SK-N-MC (cell line): ENCODE measurements at regions not wholly inside any gene's neighbourhood (a gene's known extent, or its start where the extent isn't known, plus 50 kb on each side); places are given as distances from the start of the nearest gene placed in this dataset.

ENCODE experiments used
- DNase-seq: peaks from one replicate; pipeline ENCODE4 v3.0.0-alpha.2; 2011; ENCODE audit warnings: low read depth, low spot score
- H3K27ac ChIP-seq: fragments of 200-600 bp; sonication (generic); 2 replicates; pipeline ENCODE4 v1.5.1; 2016; ENCODE audit warnings: mixed run types
- H3K36me3 ChIP-seq: fragments of 200-600 bp; sonication (generic); 2 replicates; pipeline ENCODE4 v1.6.1; 2017; ENCODE audit warnings: antibody characterized with exemption, low read length, mixed read lengths; ENCODE audit not compliant: insufficient read depth
- H3K4me3 ChIP-seq: fragments of 200-600 bp; sonication (generic); 2 replicates; pipeline ENCODE4 v1.5.1; 2016
- H3K9ac ChIP-seq: fragments of 200-600 bp; sonication (generic); 2 replicates; pipeline ENCODE4 v1.8.0; 2017; ENCODE audit warnings: mixed run types, mixed read lengths; ENCODE audit not compliant: insufficient read length
- H3K9me3 ChIP-seq: fragments of 200-600 bp; sonication (generic); 2 replicates; pipeline ENCODE4 v1.6.1; 2017; ENCODE audit warnings: low read depth, mild to moderate bottlenecking, antibody characterized with exemption, low read length, moderate library complexity, mixed read lengths
- EZH2 ChIP-seq: fragments of 200-600 bp; sonication (generic); IDR thresholded peaks from one replicate; pipeline ENCODE4 v1.6.1; 2017; ENCODE audit warnings: antibody characterized with exemption
- FOXP2 ChIP-seq: optimal IDR thresholded peaks from 2 replicates; pipeline ENCODE3; 2011; ENCODE audit warnings: mild to moderate bottlenecking, moderate library complexity; ENCODE audit not compliant: insufficient read depth; ENCODE audit errors: extremely low read length, control extremely low read depth
- POLR2AphosphoS5 ChIP-seq: IDR thresholded peaks from 2 replicates; pipeline ENCODE4 v1.6.1; 2012; ENCODE audit warnings: mild to moderate bottlenecking, low read depth, low read length, borderline replicate concordance

- H3K27ac ChIP-seq: no peak overlapping the region
- TF ChIP-seq EZH2: no peak
- TF ChIP-seq POLR2AphosphoS5: no peak
- TF ChIP-seq FOXP2: no peak
- H3K36me3 ChIP-seq: no peaks in the 10 kb centered on the region
- no peaks in the 10 kb centered on the region for H3K9me3 ChIP-seq
- H3K9ac ChIP-seq: no peak overlapping the region
- no peak overlapping the region for H3K4me3 ChIP-seq
- DNase-seq: no peak
These were observed 317.4 kb downstream of the IPO8 start for GRCh38 chr12:30378307-30378706.

DNA sequence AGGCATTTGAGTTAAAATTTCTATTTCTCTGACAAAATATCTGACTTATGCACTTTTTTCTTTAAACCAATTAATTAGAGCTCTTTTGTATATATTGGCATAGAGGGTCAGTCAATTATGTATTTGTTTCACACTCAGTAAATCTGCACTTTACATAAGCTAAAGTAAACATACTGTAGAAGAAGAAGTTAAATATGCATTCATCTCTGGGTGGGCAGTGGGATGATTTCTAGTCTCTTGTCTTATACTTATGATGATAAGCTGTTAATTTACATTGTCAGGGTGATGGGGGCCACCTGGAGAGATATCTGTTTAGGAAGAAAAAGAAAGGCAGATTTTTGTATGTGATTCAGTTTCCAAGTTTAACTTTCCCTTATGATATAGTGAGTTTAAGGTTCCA, 330.8 kb downstream of the IPO8 start:
- Histone ChIP-seq H3K4me3 (no peak overlapping the region), H3K9ac (no peak overlapping the region), H3K36me3 (no peaks in the 10 kb centered on the region), H3K9me3 (no peaks in the 10 kb centered on the region), H3K27ac (no peak overlapping the region)
- TF ChIP-seq POLR2AphosphoS5 (no peak), FOXP2 (no peak), EZH2 (no peak)
- DNase-seq: no peak

DNA sequence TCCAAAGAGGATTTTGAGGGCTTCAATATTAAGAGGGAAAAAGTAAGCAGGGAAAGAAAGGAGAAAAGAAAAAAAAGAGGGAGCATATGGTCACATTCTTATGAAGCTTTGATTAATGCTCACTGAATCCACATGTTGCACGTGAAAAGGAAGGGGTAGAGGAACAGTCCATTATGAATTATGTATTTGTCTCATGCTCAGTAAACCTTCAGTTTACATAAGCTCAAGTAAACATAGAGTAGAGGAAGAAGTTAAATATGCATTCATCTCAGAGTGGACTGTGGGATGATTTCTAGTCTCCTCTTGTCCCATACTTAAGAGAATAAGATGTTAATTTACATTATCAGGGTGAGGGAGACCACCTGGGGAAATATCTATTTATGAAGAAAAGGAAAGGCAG, 334.5 kb downstream of the IPO8 start:
- Histone ChIP-seq H3K27ac (no peak overlapping the region), H3K4me3 (no peak overlapping the region), H3K36me3 (no peaks in the 10 kb centered on the region), H3K9me3 (no peaks in the 10 kb centered on the region), H3K9ac (no peak overlapping the region)
- no peak for TF ChIP-seq POLR2AphosphoS5
- TF ChIP-seq FOXP2: no peak
- TF ChIP-seq EZH2: no peak
- DNase-seq: no peak

DNA sequence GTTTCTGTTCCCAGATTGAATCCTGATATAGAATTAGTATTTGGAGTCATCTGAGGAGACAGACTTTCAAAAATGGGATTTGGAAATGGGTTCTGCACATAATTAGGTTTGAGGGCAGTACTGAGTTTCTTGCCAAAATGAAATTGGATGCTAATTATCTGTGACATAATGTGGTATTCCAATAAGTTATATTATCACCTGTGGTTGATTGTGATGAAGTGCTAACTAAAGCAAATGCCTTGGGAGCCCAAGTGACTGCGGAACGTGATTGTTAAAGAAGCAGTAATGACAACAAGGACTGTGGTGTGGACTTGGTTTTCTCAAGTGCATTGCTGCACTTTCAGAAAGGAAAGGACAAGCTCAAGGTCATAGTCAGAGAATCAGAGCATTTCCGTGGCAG, 337.0 kb downstream of the IPO8 start:
- DNase-seq: no peak
- Histone ChIP-seq H3K27ac (no peak overlapping the region), H3K36me3 (no peaks in the 10 kb centered on the region), H3K4me3 (no peak overlapping the region), H3K9me3 (no peaks in the 10 kb centered on the region), H3K9ac (no peak overlapping the region)
- no peak for TF ChIP-seq FOXP2
- no peak for TF ChIP-seq EZH2
- no peak for TF ChIP-seq POLR2AphosphoS5

DNA sequence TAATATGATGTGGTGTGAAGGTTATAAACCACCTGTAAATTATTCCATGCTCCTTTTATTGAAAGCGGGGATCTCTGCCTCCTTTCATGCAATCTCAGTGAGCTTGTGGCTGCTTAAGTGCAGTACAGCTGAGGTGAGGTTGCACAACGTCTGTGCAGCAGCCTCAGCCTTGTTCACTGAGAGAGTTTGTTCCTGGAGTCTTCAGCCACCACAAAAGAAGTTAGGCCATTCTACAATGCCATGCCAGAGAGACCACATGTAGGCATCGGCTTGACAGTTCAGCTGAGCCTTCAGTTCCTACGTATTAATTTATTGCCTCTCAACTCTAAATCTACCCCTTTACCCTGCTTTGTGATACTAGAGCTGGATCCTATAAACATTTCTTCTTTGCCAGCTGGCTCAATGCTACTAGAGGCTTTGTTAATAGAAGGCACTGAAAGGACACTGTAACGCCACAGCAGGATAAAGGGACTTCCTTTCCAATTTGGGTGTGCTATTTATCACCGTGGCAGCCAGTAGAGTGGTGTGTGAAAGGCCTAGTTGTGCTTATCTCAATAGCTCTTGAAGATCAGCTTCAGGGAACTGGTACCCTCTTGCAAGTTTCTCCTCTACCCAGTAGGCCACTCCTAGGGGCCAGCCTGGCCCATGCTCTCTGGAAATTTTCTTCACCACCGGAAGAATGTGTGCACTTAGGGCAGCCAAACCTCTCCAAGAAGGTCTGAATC, 337.7 kb downstream of the IPO8 start:
- Histone ChIP-seq H3K9me3 (no peaks in the 10 kb centered on the region), H3K9ac (no peak overlapping the region), H3K27ac (no peak overlapping the region), H3K36me3 (no peaks in the 10 kb centered on the region), H3K4me3 (no peak overlapping the region)
- TF ChIP-seq POLR2AphosphoS5 (no peak), FOXP2 (no peak), EZH2 (no peak)
- no peak for DNase-seq

DNA sequence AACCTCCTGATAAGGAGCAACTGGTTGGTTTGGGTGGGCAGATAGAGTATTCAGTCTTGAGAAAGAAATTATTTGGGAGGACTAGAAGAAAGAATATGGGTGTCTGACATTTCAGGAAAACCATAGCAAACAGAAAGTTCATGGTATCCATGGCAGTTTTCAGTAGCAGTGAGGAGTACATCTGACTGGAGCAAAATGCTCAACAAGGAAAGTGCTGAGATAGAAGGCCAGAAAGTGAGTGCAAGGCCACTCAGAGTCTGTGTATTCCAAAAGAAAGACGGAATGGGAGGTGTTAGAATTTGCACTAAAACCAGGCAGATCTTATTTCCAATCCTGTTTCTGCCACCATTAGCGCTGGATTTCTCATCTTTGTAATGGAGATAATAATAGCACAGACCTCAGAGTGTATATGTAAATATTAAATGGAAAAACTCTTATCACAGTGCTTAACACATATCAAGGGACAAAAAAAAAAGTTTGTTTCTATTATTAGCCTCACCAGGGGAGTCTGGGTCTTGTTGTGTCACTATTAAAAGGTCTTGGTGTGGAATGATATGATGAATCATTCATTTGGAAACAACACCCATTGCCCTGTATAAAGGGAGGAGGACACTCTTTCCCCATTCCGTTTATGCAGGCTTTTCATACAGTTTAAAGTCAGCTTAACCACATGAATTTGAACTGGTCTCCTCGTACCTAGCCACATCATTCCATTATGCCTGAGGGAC, 349.8 kb downstream of the IPO8 start:
- TF ChIP-seq FOXP2 (no peak), POLR2AphosphoS5 (no peak), EZH2 (no peak)
- Histone ChIP-seq H3K27ac (no peak overlapping the region), H3K4me3 (no peak overlapping the region), H3K9me3 (no peaks in the 10 kb centered on the region), H3K9ac (no peak overlapping the region), H3K36me3 (no peaks in the 10 kb centered on the region)
- DNase-seq: no peak

GRCh38 chr12:30330565-30330964, 365.1 kb downstream of the IPO8 start:
- Histone ChIP-seq H3K4me3 (no peak overlapping the region), H3K36me3 (no peaks in the 10 kb centered on the region), H3K27ac (no peak overlapping the region), H3K9ac (no peak overlapping the region), H3K9me3 (no peaks in the 10 kb centered on the region)
- no peak for DNase-seq
- TF ChIP-seq EZH2: no peak
- no peak for TF ChIP-seq FOXP2
- TF ChIP-seq POLR2AphosphoS5: no peak

GRCh38 chr12:30329281-30329680, 366.4 kb downstream of the IPO8 start:
- H3K4me3 ChIP-seq: no peak overlapping the region
- no peak for TF ChIP-seq EZH2
- no peak for TF ChIP-seq FOXP2
- no peak for TF ChIP-seq POLR2AphosphoS5
- H3K9me3 ChIP-seq: no peaks in the 10 kb centered on the region
- no peaks in the 10 kb centered on the region for H3K36me3 ChIP-seq
- no peak overlapping the region for H3K9ac ChIP-seq
- no peak overlapping the region for H3K27ac ChIP-seq
- no peak for DNase-seq
